Activated T-cell treated with anti-CD3 and anti-CD28 coated beads for 48 hours (primary cell): ENCODE measurements at regions not wholly inside any gene's neighbourhood (a gene's known extent, or its start where the extent isn't known, plus 50 kb on each side); places are given as distances from the start of the nearest gene placed in this dataset.
A peak's percentile ranks its signal among the peaks of the same experiment; 100 is the strongest.
"Not testable (repeated sequence)": the region's sequence is repeated elsewhere in the genome, so short reads cannot be mapped to it uniquely, and the experiment has no call there.

Experiments
- DNase-seq: peaks from one replicate; pipeline ENCODE4 v3.0.0-alpha.2; 2020; ENCODE audit warnings: low read depth

DNA sequence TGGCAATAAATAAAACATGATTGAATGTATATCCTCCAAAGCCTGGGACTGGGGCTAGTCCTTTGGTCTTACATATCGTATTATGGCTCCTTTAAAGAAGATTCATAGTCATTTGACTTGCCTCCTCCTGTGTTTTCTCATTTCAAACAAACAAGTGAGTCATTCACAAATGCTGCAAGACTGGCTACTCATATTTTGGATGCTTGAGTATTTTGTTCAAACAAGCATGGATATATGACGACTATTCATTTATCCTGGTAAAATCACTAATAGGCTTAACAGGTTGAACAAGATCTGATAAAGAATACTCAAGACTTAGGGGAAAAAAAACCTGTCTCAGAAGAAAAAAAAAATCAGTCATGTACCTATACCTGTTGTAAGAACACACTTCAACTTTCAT, 111.1 kb upstream of the CCDC28A start:
- no peak for DNase-seq

GRCh38 chr6:138663892-138664291, 109.7 kb upstream of the CCDC28A start:
- no peak for DNase-seq

GRCh38 chr6:138664745-138665144, 108.8 kb upstream of the CCDC28A start:
- DNase-seq = no peak

GRCh38 chr6:138666636-138667035, 106.9 kb upstream of the CCDC28A start:
- DNase-seq = no peak

DNA sequence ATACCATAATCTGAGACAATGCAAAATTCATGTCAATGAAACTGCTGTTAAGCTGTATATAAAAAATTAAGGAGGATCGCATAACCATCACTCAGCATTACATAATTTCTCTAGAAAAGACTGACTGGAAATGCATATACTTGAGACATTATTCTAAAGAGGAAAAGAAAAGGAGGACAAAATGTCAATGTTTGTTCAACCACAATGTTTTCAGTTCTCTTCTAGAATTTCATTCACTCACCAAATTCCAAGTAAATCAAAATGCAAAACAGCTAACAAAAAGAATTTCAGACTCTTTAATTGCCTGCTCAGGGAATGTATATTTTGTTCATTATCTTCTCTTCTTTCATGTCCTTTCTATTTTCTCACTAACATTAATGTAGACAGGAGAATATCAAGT, 106.2 kb upstream of the CCDC28A start:
- DNase-seq = no peak

DNA sequence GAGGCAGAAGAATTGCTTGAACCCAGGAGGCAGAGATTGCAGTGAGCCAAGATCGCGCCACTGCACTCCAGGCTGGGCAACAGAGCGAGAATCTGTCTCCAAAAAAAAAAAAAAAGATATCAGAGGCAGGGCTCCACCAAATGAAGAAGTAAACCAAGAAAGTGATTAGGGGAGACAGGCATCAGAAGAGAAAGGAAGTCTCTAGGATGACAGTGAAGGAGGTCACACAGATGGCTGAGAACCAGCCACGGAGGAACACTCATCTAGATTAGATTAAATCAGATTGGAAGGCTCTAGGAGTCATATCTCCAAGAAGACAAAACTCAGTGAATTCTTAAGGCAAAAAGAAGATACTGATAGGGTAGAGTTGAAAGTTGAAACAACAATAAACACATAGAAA, 102.2 kb upstream of the CCDC28A start:
- DNase-seq = no peak

- no peak for DNase-seq
These were observed 100.1 kb upstream of the CCDC28A start for GRCh38 chr6:138673346-138674014.

- DNase-seq = not testable (repeated sequence)
These were observed 99.1 kb upstream of the CCDC28A start for GRCh38 chr6:138674444-138674843.

DNA sequence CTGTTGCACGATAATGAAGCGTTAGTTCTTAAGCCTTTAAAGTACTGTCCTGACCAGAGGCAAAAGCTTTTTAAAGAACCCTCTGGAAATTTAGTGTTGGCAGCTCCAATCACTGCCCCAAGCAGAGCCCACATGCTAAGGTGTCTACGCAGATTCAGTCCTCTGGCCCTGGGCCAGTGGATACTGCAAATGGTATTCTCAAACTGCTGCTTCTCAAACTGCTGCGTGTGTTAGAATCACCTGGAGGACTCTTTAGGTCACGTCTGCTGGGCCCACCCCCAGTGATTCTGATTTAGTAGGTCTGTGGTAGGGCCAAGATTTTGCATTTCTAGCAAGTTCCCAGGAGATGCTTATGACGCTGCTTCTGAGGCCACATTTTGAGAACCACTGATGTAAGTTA, 96.0 kb upstream of the CCDC28A start:
- no peak for DNase-seq

GRCh38 chr6:138678168-138678567, 95.4 kb upstream of the CCDC28A start:
- DNase-seq = no peak

GRCh38 chr6:138680085-138680484, 93.5 kb upstream of the CCDC28A start:
- no peak for DNase-seq

DNA sequence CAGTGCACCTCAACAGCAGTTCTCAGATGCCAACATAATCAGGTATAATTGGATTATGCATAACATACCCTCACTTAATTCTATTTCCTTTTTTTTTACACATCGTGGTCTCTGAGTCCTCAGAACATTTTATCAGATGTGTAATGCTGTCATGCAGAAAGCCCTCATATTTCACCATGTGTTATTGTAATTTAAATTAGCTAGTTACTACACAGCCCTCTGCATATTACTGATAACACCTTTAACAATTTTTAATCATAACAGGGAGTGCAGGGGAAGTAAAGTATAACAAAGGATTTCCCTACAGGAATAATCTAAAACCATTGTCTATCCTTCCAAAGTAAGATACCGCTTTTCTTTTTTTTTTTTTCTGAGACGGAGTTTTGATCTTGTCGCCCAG, 91.9 kb upstream of the CCDC28A start:
- no peak for DNase-seq

DNA sequence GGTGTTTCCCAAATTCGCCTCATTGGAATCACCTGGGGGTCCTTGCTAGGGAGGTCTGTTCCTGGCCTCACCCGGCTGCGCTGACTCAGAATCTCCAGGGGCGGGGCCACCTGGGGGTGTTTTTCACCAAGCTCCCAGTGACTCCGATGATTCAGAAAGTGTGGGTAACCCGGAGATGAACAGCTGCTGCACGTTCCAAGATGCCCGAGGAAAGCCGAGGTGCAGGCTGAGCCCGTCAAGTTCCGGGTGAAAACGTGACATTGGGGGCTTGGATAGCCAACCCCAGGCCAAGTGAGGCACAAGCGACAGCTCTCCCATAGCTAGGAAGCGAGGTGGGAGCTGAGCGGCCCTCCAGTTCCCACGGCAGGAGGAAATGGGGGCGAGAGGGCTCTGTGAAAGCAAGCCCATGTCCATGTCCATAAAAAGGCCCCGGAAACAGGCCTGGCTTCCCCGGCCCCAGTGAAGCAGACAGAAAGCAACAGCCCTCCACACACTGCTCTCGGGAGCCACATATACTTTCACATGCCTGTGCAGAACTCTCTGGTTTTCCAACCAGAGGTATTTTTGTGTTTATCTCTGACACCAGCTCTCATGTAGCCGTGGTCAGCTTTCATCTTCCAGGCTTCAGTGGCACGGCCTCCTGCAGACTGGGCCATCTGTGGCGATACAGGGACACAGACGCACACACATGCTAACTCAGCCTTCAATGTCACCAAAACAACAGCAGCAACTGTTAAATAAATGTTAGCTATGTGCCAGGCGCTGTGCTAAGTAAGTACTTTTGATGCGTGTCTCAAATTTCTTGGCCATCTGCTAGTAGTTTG, 90.7 kb upstream of the CCDC28A start:
- no peak for DNase-seq

GRCh38 chr6:138685257-138685656, 88.3 kb upstream of the CCDC28A start:
- no peak for DNase-seq

GRCh38 chr6:138685781-138686180, 87.8 kb upstream of the CCDC28A start:
- no peak for DNase-seq

DNA sequence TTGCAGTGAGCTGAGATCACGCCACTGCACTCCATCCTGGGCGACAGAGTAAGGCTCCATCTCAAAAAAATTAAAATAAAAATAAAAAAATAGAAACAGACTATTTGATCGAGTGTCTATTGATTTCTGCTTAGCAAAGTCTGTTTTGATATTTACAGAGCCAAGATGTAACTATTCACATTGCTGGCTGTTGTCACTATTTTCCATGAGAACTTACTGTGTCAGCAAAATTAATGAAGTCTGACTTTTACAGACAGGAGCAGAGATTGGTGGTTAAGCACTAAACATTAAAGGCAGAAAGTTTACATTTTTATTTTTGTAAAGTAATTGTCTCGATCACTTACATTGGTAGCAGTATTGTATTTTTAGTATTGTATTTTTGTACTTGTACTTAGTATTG, 85.0 kb upstream of the CCDC28A start:
- no peak for DNase-seq

GRCh38 chr6:138689849-138690248, 83.7 kb upstream of the CCDC28A start:
- DNase-seq = no peak

DNA sequence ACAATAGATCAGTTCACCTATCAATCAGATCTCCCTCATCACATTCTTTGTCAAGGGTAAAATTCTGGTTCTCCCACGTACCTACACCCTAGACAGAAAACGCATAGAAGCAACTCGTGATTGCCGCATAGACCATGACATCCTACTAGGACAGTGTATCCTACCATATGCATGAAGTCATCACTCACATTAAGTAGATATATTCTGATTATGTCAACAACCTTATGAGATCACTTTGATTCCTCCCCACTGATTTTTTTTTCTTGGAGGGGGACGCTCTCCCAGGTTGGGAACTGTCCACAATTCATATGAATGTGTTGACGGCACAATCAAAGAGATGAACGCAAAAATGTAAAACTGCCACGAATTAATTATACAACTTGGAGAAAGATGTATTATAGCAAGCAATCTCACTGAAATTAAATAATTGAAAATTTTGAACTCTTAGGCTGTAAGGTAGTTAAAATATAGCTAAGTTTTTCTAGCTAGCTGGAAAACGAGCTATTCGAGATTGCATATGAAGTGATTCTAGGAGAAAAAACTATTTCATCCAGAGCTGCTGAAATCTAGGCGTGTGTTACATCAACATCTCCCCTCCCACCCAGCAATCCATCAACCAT, 82.5 kb upstream of the CCDC28A start:
- DNase-seq = no peak

- no peak for DNase-seq
These were observed 81.9 kb upstream of the CCDC28A start for GRCh38 chr6:138691595-138692057.

GRCh38 chr6:138692058-138692977, 81.3 kb upstream of the CCDC28A start:
- DNase-seq = peak; percentile 53

DNA sequence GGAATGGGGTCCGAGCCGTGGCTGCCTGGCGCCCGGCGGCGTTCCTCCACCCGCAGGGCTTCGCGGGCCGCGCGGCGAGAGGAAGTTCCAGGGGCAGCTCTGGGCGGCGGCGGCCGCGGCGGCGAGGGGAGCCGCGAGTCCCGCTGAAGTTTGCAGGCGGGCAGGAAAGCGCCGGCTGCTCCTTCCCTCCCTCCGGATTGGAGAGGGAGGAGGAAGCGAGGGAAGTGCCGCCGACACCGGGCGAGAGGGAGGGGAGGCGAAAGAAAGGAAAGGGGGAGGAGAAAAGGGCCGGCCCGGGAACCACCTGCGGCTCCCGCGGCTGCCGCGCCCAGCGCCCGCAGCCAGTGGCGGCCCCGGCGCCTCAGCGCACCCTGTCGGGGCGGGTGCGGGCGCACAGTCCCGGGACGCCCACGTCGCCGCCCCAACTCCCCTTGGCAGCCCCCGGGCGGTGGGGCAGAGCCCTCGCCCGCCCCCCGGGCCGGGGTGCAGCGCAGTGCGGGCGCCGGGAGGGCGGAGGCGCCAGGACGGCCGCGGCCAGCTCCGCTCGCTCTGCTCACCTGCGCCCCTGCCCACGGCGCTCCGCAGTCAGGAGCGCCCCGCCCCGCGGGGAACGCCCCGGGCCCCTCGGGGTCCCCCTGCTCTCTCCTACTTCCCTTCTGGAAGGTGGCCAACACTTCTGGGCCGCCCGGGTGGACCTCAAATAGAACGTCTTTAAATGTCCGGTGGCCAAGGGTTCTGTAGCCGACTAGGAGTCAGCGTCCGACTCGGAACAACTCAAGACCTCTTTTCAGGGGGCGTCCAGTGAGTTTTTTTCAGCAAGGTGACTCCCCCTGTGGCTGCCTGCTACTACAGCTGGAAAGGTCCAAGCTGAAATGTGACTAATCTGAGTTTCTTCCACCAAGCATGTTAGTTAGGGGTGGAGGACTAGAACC, 80.3 kb upstream of the CCDC28A start:
- peak; percentile 19 for DNase-seq
